ENCODE measurements at regions not wholly inside any gene's neighbourhood (a gene's known extent, or its start where the extent isn't known, plus 50 kb on each side); places are given as distances from the start of the nearest gene placed in this dataset.

- H3K23me2 ChIP-seq (ENCODE audit: insufficient read length, low read depth, low read length, poor library complexity, severe bottlenecking): no peaks in the 10 kb centered on the region
- TF ChIP-seq, protein P1, sequence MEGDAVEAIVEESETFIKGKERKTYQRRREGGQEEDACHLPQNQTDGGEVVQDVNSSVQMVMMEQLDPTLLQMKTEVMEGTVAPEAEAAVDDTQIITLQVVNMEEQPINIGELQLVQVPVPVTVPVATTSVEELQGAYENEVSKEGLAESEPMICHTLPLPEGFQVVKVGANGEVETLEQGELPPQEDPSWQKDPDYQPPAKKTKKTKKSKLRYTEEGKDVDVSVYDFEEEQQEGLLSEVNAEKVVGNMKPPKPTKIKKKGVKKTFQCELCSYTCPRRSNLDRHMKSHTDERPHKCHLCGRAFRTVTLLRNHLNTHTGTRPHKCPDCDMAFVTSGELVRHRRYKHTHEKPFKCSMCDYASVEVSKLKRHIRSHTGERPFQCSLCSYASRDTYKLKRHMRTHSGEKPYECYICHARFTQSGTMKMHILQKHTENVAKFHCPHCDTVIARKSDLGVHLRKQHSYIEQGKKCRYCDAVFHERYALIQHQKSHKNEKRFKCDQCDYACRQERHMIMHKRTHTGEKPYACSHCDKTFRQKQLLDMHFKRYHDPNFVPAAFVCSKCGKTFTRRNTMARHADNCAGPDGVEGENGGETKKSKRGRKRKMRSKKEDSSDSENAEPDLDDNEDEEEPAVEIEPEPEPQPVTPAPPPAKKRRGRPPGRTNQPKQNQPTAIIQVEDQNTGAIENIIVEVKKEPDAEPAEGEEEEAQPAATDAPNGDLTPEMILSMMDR (conservative IDR thresholded peaks at IDR 0.05): no peak
- no peak overlapping the region for H3K23ac ChIP-seq (ENCODE audit: insufficient read length, low read depth, low read length)
- Mint-ChIP-seq H3K36me3 (ENCODE audit: insufficient read depth in 1 of 3, low read depth in 3 of 3) (no peaks in the 10 kb centered on the region; a peak in 1 of 7 replicates), H3K27ac (no peak overlapping the region; a peak in 1 of 7 replicates), H3K9me3 (no peaks in the 10 kb centered on the region), H3K27me3 (ENCODE audit: low read depth) (peaks cover 3% of the 10 kb centered on the region; the same call in 1 of the 2 replicates), H3K4me3 (no peak overlapping the region), H3K4me1 (peaks cover 3 to 17% of the 10 kb centered on the region in 2 experiments)
- H2BK20ac ChIP-seq (ENCODE audit: low read depth, low read length, poor library complexity, severe bottlenecking): no peak overlapping the region
- no peak overlapping the region for H3T11ph ChIP-seq (ENCODE audit: low read length)
- H3K27me3 ChIP-seq (ENCODE audit: insufficient read depth, low read length): no peaks in the 10 kb centered on the region; the same call in 1 of the 2 replicates
- no peak overlapping the region for H3K4me2 ChIP-seq (ENCODE audit: insufficient read depth, insufficient read length, low read length)
- H3K9me3 ChIP-seq (ENCODE audit: control insufficient read depth, low read depth, low read length): no peaks in the 10 kb centered on the region
- no peak for DNase-seq
- H3K14ac ChIP-seq (ENCODE audit: insufficient read depth, low read length): no peak overlapping the region
- peaks cover 3% of the 10 kb centered on the region for H4K20me1 ChIP-seq (ENCODE audit: control insufficient read depth, insufficient read depth, insufficient read length)
- no peaks in the 10 kb centered on the region for H3K79me1 ChIP-seq (ENCODE audit: insufficient read depth, low read depth, low read length, poor library complexity, severe bottlenecking)
- no peak overlapping the region for H3K18ac ChIP-seq (ENCODE audit: insufficient read length, low read depth, low read length)
- H4K91ac ChIP-seq (ENCODE audit: insufficient read length, low read depth, low read length): no peak overlapping the region
- H3K4ac ChIP-seq (ENCODE audit: low read depth, low read length): no peak overlapping the region
- no peaks in the 10 kb centered on the region for H3K4me1 ChIP-seq (ENCODE audit: insufficient read depth, low read length)
- H3K56ac ChIP-seq (ENCODE audit: insufficient read length, low read depth, low read length): no peak overlapping the region
- no peak overlapping the region for H2AK5ac ChIP-seq (ENCODE audit: insufficient read length, low read length)
- H3K9ac ChIP-seq (ENCODE audit: extremely low read depth, insufficient read length, low read length): no peak overlapping the region
- H2AFZ ChIP-seq (ENCODE audit: low read length): no peak overlapping the region
- H2BK15ac ChIP-seq (ENCODE audit: low read depth, low read length): no peak overlapping the region
- H4K5ac ChIP-seq (ENCODE audit: insufficient read length, low read depth, low read length): no peak overlapping the region
- no peak overlapping the region for H2BK12ac ChIP-seq (ENCODE audit: insufficient read length, low read depth, low read length)
- H2BK5ac ChIP-seq (ENCODE audit: insufficient read length, low read length): no peak overlapping the region
- H4K8ac ChIP-seq (replicated peaks; ENCODE audit: insufficient read length, low read depth, low read length): no peak overlapping the region
- no peaks in the 10 kb centered on the region for H3K79me2 ChIP-seq (ENCODE audit: insufficient read depth, low read length)
- H3K27ac ChIP-seq (ENCODE audit: insufficient read length, low read depth, low read length): no peak overlapping the region
- H2BK120ac ChIP-seq (ENCODE audit: low read depth, low read length, poor library complexity, severe bottlenecking): no peak overlapping the region
- WGBS (ENCODE audit: extremely low coverage, insufficient read length, low lambda C conversion rate): no CpG with 5 or more reads among the region's 1 CpG
Observed at GRCh38 chr3:40911928-40912327, 287.4 kb upstream of the CTNNB1 start.

Measured in H9 (cell line).